OCI-LY3 (cell line): ENCODE measurements at regions not wholly inside any gene's neighbourhood (a gene's known extent, or its start where the extent isn't known, plus 50 kb on each side); places are given as distances from the start of the nearest gene placed in this dataset.

Experiments used
- H2AFZ ChIP-seq: fragments of 200-600, 300-600 bp; shearing (Covaris generic); 2 replicates; pipeline ENCODE4 v1.6.0; 2014; ENCODE audit warnings: antibody characterized with exemption, low read depth, low read length
- H3K27ac ChIP-seq: fragments of 200-600, 300-600 bp; sonication (generic); 2 replicates; pipeline ENCODE4 v1.5.1; 2014; ENCODE audit warnings: mild to moderate bottlenecking, low read length, moderate library complexity, mixed read lengths
- H3K27me3 ChIP-seq: fragments of 200-600, 300-600 bp; sonication (generic); 2 replicates; pipeline ENCODE4 v1.6.1; 2014; ENCODE audit warnings: low read depth, low read length, mixed read lengths
- H3K36me3 ChIP-seq: fragments of 200-600, 300-600 bp; sonication (generic); replicated peaks from 2 replicates; pipeline ENCODE3; 2014; ENCODE audit warnings: low read depth, low read length, mixed read lengths
- H3K4me1 ChIP-seq: fragments of 300-600, 200-600 bp; sonication (generic); 2 replicates; pipeline ENCODE4 v1.6.1; 2014; ENCODE audit warnings: low read length, mixed read lengths
- H3K4me2 ChIP-seq: fragments of 200-600, 300-600 bp; sonication (generic); 2 replicates; pipeline ENCODE4 v1.6.1; 2014; ENCODE audit warnings: low read length, mixed read lengths
- H3K4me3 ChIP-seq: fragments of 300-600, 200-600 bp; sonication (generic); 2 replicates; pipeline ENCODE4 v1.5.1; 2014; ENCODE audit warnings: antibody characterized with exemption, mild to moderate bottlenecking, low read length, moderate library complexity
- H3K79me2 ChIP-seq: fragments of 300-600, 200-600 bp; shearing (Covaris generic); 2 replicates; pipeline ENCODE4 v1.6.1; 2014; ENCODE audit warnings: mild to moderate bottlenecking, low read length, mixed read lengths
- H3K9ac ChIP-seq: fragments of 300-600, 200-600 bp; shearing (Covaris generic); 2 replicates; pipeline ENCODE4 v1.6.0; 2014; ENCODE audit warnings: mild to moderate bottlenecking, low read length, moderate library complexity
- H3K9me3 ChIP-seq: fragments of 200-600, 300-600 bp; shearing (Covaris generic); 2 replicates; pipeline ENCODE4 v1.6.1; 2014; ENCODE audit warnings: low read length, mixed read lengths; ENCODE audit not compliant: insufficient read depth
- H4K20me1 ChIP-seq: fragments of 200-600, 300-600 bp; sonication (generic); 2 replicates; pipeline ENCODE4 v1.6.1; 2016; ENCODE audit warnings: low read length, mixed read lengths; ENCODE audit not compliant: insufficient read depth
- CTCF ChIP-seq: fragments of 200-600, 300-600 bp; sonication (generic); IDR thresholded peaks from 2 replicates; pipeline ENCODE4 v1.5.1; 2014; ENCODE audit warnings: antibody characterized with exemption, low read length, low read depth
- EZH2phosphoT487 ChIP-seq: fragments of 200-600 bp; shearing (Covaris generic); IDR thresholded peaks from 2 replicates; pipeline ENCODE4 v1.6.1; 2018; ENCODE audit warnings: antibody characterized with exemption, mixed run types, low read depth

GRCh38 chr3:22386107-22386506 lies 635.1 kb upstream of the ZNF385D start:
- H3K79me2 ChIP-seq: no peaks in the 10 kb centered on the region
- no peak overlapping the region for H3K9ac ChIP-seq

GRCh38 chr3:22392286-22392685 lies 641.3 kb upstream of the ZNF385D start:
- H3K27ac ChIP-seq: no peak overlapping the region
- no peaks in the 10 kb centered on the region for H3K27me3 ChIP-seq
- H3K4me1 ChIP-seq: 0 out of 2 replicates have a peak, but pooled peaks cover 4% of the 10 kb centered on the region
- no peaks in the 10 kb centered on the region for H3K79me2 ChIP-seq
- H4K20me1 ChIP-seq: no peaks in the 10 kb centered on the region
- H3K4me3 ChIP-seq: no peak overlapping the region
- no peaks in the 10 kb centered on the region for H3K9me3 ChIP-seq
- no peak overlapping the region for H2AFZ ChIP-seq
- TF ChIP-seq EZH2phosphoT487: no peak
- TF ChIP-seq CTCF: no peak
- no peak overlapping the region for H3K4me2 ChIP-seq
- no peaks in the 10 kb centered on the region for H3K36me3 ChIP-seq
- no peak overlapping the region for H3K9ac ChIP-seq

More at GRCh38 chr3:22386107-22386506, 635.1 kb upstream of the ZNF385D start:
- Histone ChIP-seq H3K27ac (no peak overlapping the region), H3K4me1 (0 out of 2 replicates have a peak, but pooled peaks cover 4% of the 10 kb centered on the region), H3K4me3 (no peak overlapping the region), H4K20me1 (no peaks in the 10 kb centered on the region), H3K4me2 (no peak overlapping the region), H3K9me3 (no peaks in the 10 kb centered on the region), H3K36me3 (no peaks in the 10 kb centered on the region), H2AFZ (no peak overlapping the region), H3K27me3 (no peaks in the 10 kb centered on the region)
- TF ChIP-seq EZH2phosphoT487 (no peak), CTCF (no peak)

- H3K4me2 ChIP-seq: no peak overlapping the region
- no peaks in the 10 kb centered on the region for H4K20me1 ChIP-seq
- no peaks in the 10 kb centered on the region for H3K36me3 ChIP-seq
- H3K27me3 ChIP-seq: no peaks in the 10 kb centered on the region
- TF ChIP-seq CTCF: no peak
- no peak for TF ChIP-seq EZH2phosphoT487
- H3K4me3 ChIP-seq: no peak overlapping the region
- no peak overlapping the region for H2AFZ ChIP-seq
- H3K27ac ChIP-seq: no peak overlapping the region
- H3K79me2 ChIP-seq: no peaks in the 10 kb centered on the region
- no peak overlapping the region for H3K9ac ChIP-seq
- no peaks in the 10 kb centered on the region for H3K9me3 ChIP-seq
- H3K4me1 ChIP-seq: 0 out of 2 replicates have a peak, but pooled peaks cover 4% of the 10 kb centered on the region
Measured at GRCh38 chr3:22392859-22393258, 641.8 kb upstream of the ZNF385D start.

GRCh38 chr3:22399566-22399965 lies 648.6 kb upstream of the ZNF385D start:
- H3K4me3 ChIP-seq: no peak overlapping the region
- no peak overlapping the region for H2AFZ ChIP-seq
- no peaks in the 10 kb centered on the region for H3K36me3 ChIP-seq
- H3K9me3 ChIP-seq: no peaks in the 10 kb centered on the region
- no peaks in the 10 kb centered on the region for H4K20me1 ChIP-seq
- H3K27ac ChIP-seq: no peak overlapping the region
- H3K79me2 ChIP-seq: no peaks in the 10 kb centered on the region
- H3K4me2 ChIP-seq: no peak overlapping the region
- no peaks in the 10 kb centered on the region for H3K27me3 ChIP-seq
- no peaks in the 10 kb centered on the region for H3K4me1 ChIP-seq
- no peak for TF ChIP-seq CTCF
- TF ChIP-seq EZH2phosphoT487: no peak
- no peak overlapping the region for H3K9ac ChIP-seq
